GM23338 (cell line): ENCODE measurements at regions not wholly inside any gene's neighbourhood (a gene's known extent, or its start where the extent isn't known, plus 50 kb on each side); places are given as distances from the start of the nearest gene placed in this dataset.
A peak's percentile ranks its signal among the peaks of the same experiment; 100 is the strongest.

ENCODE experiments used
- ATAC-seq: fragments of 200-7000 bp; cut with Tn5 transposase; 3 replicates; pipeline ENCODE4 v1.9.1; 2020
- DNase-seq: peaks from one replicate; pipeline ENCODE4 v3.0.0-alpha.2; 2015; ENCODE audit warnings: low spot score
- H2AFZ ChIP-seq: fragments of 200-600 bp; sonication (generic); 2 replicates; pipeline ENCODE4 v1.8.0; 2016; ENCODE audit warnings: antibody characterized with exemption, mild to moderate bottlenecking, moderate library complexity
- H3F3A ChIP-seq: fragments of 200-600 bp; sonication (generic); replicated peaks from 2 replicates; pipeline ENCODE4 v1.8.0; 2017; ENCODE audit warnings: antibody characterized with exemption, mixed run types, low read depth
- H3K27ac ChIP-seq: fragments of 200-600 bp; sonication (generic); 2 replicates; pipeline ENCODE4 v1.6.1; 2016; ENCODE audit warnings: low read depth
- H3K27me3 ChIP-seq: fragments of 200-600 bp; sonication (generic); 2 replicates; pipeline ENCODE4 v1.8.0; 2016; ENCODE audit warnings: mild to moderate bottlenecking, mixed run types, moderate library complexity; ENCODE audit not compliant: insufficient read depth
- H3K36me3 ChIP-seq: fragments of 200-600 bp; sonication (generic); 2 replicates; pipeline ENCODE4 v1.8.0; 2016; ENCODE audit warnings: mild to moderate bottlenecking; ENCODE audit not compliant: insufficient read depth
- H3K4me1 ChIP-seq: fragments of 200-600 bp; sonication (generic); 2 replicates; pipeline ENCODE4 v1.8.0; 2016; ENCODE audit warnings: mild to moderate bottlenecking, moderate library complexity; ENCODE audit not compliant: insufficient read depth
- H3K4me2 ChIP-seq: fragments of 200-600 bp; sonication (generic); 2 replicates; pipeline ENCODE4 v1.7.1; 2017; ENCODE audit warnings: mixed run types
- H3K4me3 ChIP-seq: fragments of 200-600 bp; sonication (generic); 2 replicates; pipeline ENCODE4 v1.6.1; 2016; ENCODE audit warnings: mixed run types
- H3K79me2 ChIP-seq: fragments of 200-600 bp; sonication (generic); replicated peaks from 2 replicates; pipeline ENCODE4 v1.8.0; 2017; ENCODE audit warnings: mild to moderate bottlenecking; ENCODE audit not compliant: insufficient read depth
- H3K9me2 ChIP-seq: fragments of 200-600 bp; sonication (generic); 2 replicates; pipeline ENCODE4 v1.8.0; 2017; ENCODE audit not compliant: insufficient read depth
- H4K20me1 ChIP-seq: fragments of 200-600 bp; sonication (generic); replicated peaks from 2 replicates; pipeline ENCODE4 v1.8.0; 2017; ENCODE audit warnings: mild to moderate bottlenecking; ENCODE audit not compliant: insufficient read depth
- H3K27ac Mint-ChIP-seq: 2 replicates; pipeline ENCODE4 v1.8.0; 2020; ENCODE audit warnings: inconsistent platforms, mild to moderate bottlenecking, moderate library complexity, mixed read lengths
- H3K27me3 Mint-ChIP-seq: 3 replicates; pipeline ENCODE4 v1.8.0; 2022; ENCODE audit warnings: low read depth, mild to moderate bottlenecking, moderate library complexity, mixed read lengths, inconsistent platforms; ENCODE audit not compliant: insufficient read depth, poor library complexity
- H3K36me3 Mint-ChIP-seq: 3 replicates; pipeline ENCODE4 v1.8.0; 2021; ENCODE audit warnings: low read depth, mild to moderate bottlenecking, inconsistent platforms, moderate library complexity, mixed read lengths
- H3K4me1 Mint-ChIP-seq: 3 replicates; pipeline ENCODE4 v1.8.0; 2020; ENCODE audit warnings: mild to moderate bottlenecking, inconsistent platforms, mixed read lengths
- H3K4me3 Mint-ChIP-seq: 3 replicates; pipeline ENCODE4 v1.8.0; 2021; ENCODE audit warnings: moderate library complexity, mild to moderate bottlenecking, inconsistent platforms, mixed read lengths
- H3K9me3 Mint-ChIP-seq: 3 replicates; pipeline ENCODE4 v1.8.0; 2020; ENCODE audit warnings: moderate library complexity, mild to moderate bottlenecking, inconsistent platforms, mixed read lengths
- CREB1 ChIP-seq: fragments of 250-450 bp; sonication (Bioruptor Pico); IDR thresholded peaks from 2 replicates; pipeline ENCODE4 v1.5.0; 2020; ENCODE audit warnings: low read depth, mild to moderate bottlenecking, moderate library complexity
- CTCF ChIP-seq, 2 experiments: fragments of 200-600 bp in 1 of 2; sonication (generic) in 1 of 2; conservative IDR thresholded peaks; 2 replicates each; pipeline versions ENCODE4 v1.5.1 to v1.6.1; 2016 to 2017; ENCODE audit warnings: antibody characterized with exemption in 2 of 2, low read depth in 2 of 2, mild to moderate bottlenecking in 2 of 2, moderate library complexity in 1 of 2
- EZH2 ChIP-seq: fragments of 200-600 bp; sonication (generic); IDR thresholded peaks from one replicate; pipeline ENCODE4 v1.8.0; 2017; ENCODE audit warnings: antibody characterized with exemption, mild to moderate bottlenecking, low read depth; ENCODE audit not compliant: unreplicated experiment
- JUNB ChIP-seq: IDR thresholded peaks from one replicate; pipeline ENCODE4 v1.6.1; 2016; ENCODE audit warnings: antibody characterized with exemption; ENCODE audit not compliant: unreplicated experiment
- NANOG ChIP-seq: IDR thresholded peaks from 2 replicates; pipeline ENCODE4 v1.6.1; 2016; ENCODE audit warnings: antibody characterized with exemption, borderline replicate concordance
- POLR2AphosphoS5 ChIP-seq: IDR thresholded peaks from 2 replicates; pipeline ENCODE4 v1.6.1; 2016; ENCODE audit warnings: antibody characterized with exemption, low read depth
- REST ChIP-seq: IDR thresholded peaks from one replicate; pipeline ENCODE4 v1.6.1; 2018; ENCODE audit warnings: antibody characterized with exemption; ENCODE audit not compliant: unreplicated experiment
- ZNF114 ChIP-seq: fragments of 250-450 bp; sonication (Bioruptor Pico); IDR thresholded peaks from 2 replicates; pipeline ENCODE4 v1.5.0; 2020; ENCODE audit warnings: mild to moderate bottlenecking, moderate library complexity

GRCh38 chr5:125052584-125052983 lies 306.1 kb upstream of the ZNF608 start:
- peaks cover 3% of the 10 kb centered on the region; the same call in 1 of the 3 replicates for H3K36me3 Mint-ChIP-seq
- Histone ChIP-seq H2AFZ (no peak overlapping the region), H3F3A (peaks cover 12% of the 10 kb centered on the region), H3K4me3 (no peak overlapping the region), H3K36me3 (no peaks in the 10 kb centered on the region), H3K4me1 (peaks cover 50% of the 10 kb centered on the region), H3K79me2 (no peaks in the 10 kb centered on the region), H3K27ac (peak overlapping the region; percentile 51; the same call in 1 of the 2 replicates), H4K20me1 (no peaks in the 10 kb centered on the region), H3K4me2 (peak overlapping the region; percentile 26; the same call in 1 of the 2 replicates), H3K27me3 (no peaks in the 10 kb centered on the region), H3K9me2 (no peaks in the 10 kb centered on the region)
- H3K27ac Mint-ChIP-seq = peak overlapping the region; percentile 20
- TF ChIP-seq POLR2AphosphoS5 (no peak), JUNB (no peak)
- no peak overlapping the region for H3K4me3 Mint-ChIP-seq
- no peaks in the 10 kb centered on the region for H3K27me3 Mint-ChIP-seq
- ATAC-seq (peak; percentile 39), DNase-seq (peak; percentile 19)
- H3K4me1 Mint-ChIP-seq = peaks cover 44% of the 10 kb centered on the region
- H3K9me3 Mint-ChIP-seq = no peaks in the 10 kb centered on the region; the same call in 2 of the 3 replicates

GRCh38 chr5:125053179-125053578 lies 306.7 kb upstream of the ZNF608 start:
- no peak overlapping the region for H3K4me3 Mint-ChIP-seq
- peaks cover 3% of the 10 kb centered on the region; the same call in 1 of the 3 replicates for H3K36me3 Mint-ChIP-seq
- TF ChIP-seq CREB1 (CRISPR knock-in tag) (no peak), NANOG (peak; percentile 72), JUNB (peak; percentile 86), REST (no peak), EZH2 (no peak)
- ATAC-seq = no peak; the same call in 2 of the 3 replicates
- Histone ChIP-seq H3K27ac (peak overlapping the region; percentile 79), H3K4me3 (no peak overlapping the region), H3K79me2 (no peaks in the 10 kb centered on the region), H3K4me2 (peak overlapping the region; percentile 57), H3K27me3 (no peaks in the 10 kb centered on the region), H3F3A (peaks cover 12% of the 10 kb centered on the region), H4K20me1 (no peaks in the 10 kb centered on the region), H2AFZ (no peak overlapping the region), H3K36me3 (no peaks in the 10 kb centered on the region), H3K4me1 (peaks cover 56% of the 10 kb centered on the region), H3K9me2 (no peaks in the 10 kb centered on the region)
- DNase-seq = no peak
- H3K4me1 Mint-ChIP-seq = peaks cover 50% of the 10 kb centered on the region
- H3K27ac Mint-ChIP-seq = no peak overlapping the region
- no peaks in the 10 kb centered on the region; the same call in 2 of the 3 replicates for H3K9me3 Mint-ChIP-seq
- no peaks in the 10 kb centered on the region for H3K27me3 Mint-ChIP-seq

GRCh38 chr5:125054146-125054545 lies 307.7 kb upstream of the ZNF608 start:
- Mint-ChIP-seq H3K27ac (no peak overlapping the region), H3K27me3 (no peaks in the 10 kb centered on the region), H3K4me3 (no peak overlapping the region), H3K9me3 (no peaks in the 10 kb centered on the region; the same call in 2 of the 3 replicates), H3K4me1 (peaks cover 57% of the 10 kb centered on the region), H3K36me3 (peaks cover 3% of the 10 kb centered on the region; the same call in 1 of the 3 replicates)
- H4K20me1 ChIP-seq = no peaks in the 10 kb centered on the region
- no peak for ATAC-seq
- H3K27me3 ChIP-seq = no peaks in the 10 kb centered on the region
- H2AFZ ChIP-seq = no peak overlapping the region
- H3K27ac ChIP-seq = peak overlapping the region; percentile 79; the same call in 1 of the 2 replicates
- H3K4me2 ChIP-seq = peak overlapping the region; percentile 57
- DNase-seq = peak; percentile 31
- no peaks in the 10 kb centered on the region for H3K36me3 ChIP-seq
- TF ChIP-seq CTCF (conservative IDR thresholded peaks at IDR 0.05; ENCODE audit: low read depth in 2 of 2) = 0 out of 4 replicates have a peak, but pooled peaks of 1 of the 2 experiments have one; percentile 6
- TF ChIP-seq ZNF114 = no peak
- H3K4me3 ChIP-seq = no peak overlapping the region
- H3K9me2 ChIP-seq = no peaks in the 10 kb centered on the region
- H3F3A ChIP-seq = peaks cover 12% of the 10 kb centered on the region
- H3K79me2 ChIP-seq = no peaks in the 10 kb centered on the region
- H3K4me1 ChIP-seq = peaks cover 66% of the 10 kb centered on the region
